KBM-7 (cell line): ENCODE measurements at regions not wholly inside any gene's neighbourhood (a gene's known extent, or its start where the extent isn't known, plus 50 kb on each side); places are given as distances from the start of the nearest gene placed in this dataset.
A peak's percentile ranks its signal among the peaks of the same experiment; 100 is the strongest.

Experiments used
- DNase-seq: peaks from one replicate; pipeline ENCODE4 v3.0.0-alpha.2; 2015
- in situ Hi-C: fragments of 300-500 bp; cut with MboI; formaldehyde crosslinking; loops from 2 replicates; pipeline ENCODE4 v1.14.3; 2020; ENCODE audit warnings: low sequenced_read_pairs, low pct_unique_long_range_greater_than_20kb, mixed read lengths

DNA sequence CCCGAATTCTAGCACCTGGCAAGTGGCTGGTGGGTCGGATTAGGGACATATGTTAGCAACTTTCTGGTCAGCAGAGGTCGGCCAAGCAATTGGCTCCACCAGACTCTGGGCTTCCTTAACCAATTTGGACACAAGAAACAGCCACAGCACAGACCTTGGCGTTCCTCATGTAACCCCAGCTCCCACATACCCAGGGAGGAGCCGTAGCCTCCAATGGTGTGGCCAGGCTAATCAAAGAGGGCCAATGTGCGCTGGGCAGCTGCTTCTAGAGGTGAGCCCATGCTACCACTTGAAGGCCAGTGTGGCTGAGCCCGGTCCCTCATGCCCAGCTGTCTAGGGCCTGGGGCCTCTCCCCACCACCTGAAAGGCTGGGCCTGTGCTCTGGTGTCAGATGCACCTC is 82.5 kb upstream of the MSX1 start:
- in situ Hi-C loops: no loop called here

DNA sequence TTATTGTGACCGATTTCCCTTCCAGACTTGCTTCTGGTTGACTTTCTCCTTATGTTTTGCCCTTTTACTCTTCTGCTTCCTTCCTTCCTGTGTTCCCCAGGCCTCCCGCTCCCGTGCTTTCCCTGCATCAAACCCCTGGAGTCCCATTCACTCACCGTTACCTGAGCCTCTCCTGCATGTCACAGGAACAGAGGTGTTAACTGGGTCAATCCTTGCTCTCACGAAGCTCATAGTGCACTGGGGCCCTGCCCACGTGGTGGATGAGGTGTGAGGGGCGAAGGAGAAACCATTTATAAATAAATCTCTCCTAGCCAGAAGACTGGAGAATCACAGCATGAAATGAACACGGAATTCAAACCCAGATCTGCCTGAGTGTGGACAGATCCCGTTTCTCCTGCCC is 83.1 kb upstream of the MSX1 start:
- no peak for DNase-seq
- in situ Hi-C loops: no loop called here

More for the DNA sequence above, 82.5 kb upstream of the MSX1 start:
- no peak for DNase-seq

DNA sequence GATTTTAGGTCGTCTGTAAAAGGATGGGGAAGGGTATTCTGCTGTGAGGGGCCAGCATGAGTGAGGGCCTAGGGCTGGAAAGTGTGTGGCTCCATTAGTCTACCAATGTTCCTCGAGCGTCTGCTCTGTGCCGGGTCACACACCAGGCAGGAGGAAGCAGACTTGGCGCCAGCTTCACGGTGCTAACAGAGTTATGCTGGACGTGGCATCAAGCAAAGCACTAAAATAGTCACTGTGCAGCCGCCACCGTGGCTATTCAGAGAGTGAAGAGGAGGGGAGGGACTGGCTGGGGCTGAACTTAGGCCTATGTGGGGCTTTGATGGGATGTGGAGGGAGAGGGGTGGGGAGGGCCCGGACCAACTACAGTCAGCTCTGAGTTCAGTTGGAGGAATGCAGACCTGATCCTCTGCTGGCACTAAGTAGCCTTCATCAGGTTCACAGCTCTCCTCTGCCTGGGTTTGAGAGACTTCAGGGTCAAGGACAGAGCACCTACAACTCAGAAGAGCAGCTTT is 83.9 kb upstream of the MSX1 start:
- in situ Hi-C loops: no loop called here
- DNase-seq: no peak

DNA sequence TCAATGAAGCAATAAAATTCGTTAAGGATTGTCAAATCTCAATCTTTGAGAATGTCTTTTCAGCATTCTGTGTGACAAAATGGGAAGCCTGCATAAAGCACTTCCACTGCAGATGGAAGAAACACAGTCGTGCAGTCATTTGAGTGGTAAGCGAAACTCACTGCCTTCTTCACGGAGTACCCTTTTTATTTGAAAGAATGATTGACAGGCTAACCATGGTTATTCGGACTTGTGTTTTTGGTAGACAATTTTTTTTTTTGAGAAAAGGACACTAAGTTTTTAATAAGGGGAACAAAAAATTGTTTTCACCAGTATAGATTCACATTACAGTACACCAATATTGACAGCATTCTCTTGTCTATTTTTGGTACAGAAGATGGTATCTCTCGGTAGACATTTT is 86.9 kb upstream of the MSX1 start:
- in situ Hi-C loops: no loop called here
- no peak for DNase-seq

- in situ Hi-C loops: no loop called here
- no peak for DNase-seq
Measured at GRCh38 chr4:4771160-4771559, 88.3 kb upstream of the MSX1 start.

- DNase-seq: no peak
- in situ Hi-C loops: no loop called here
Measured at GRCh38 chr4:4770610-4771009, 88.9 kb upstream of the MSX1 start.

GRCh38 chr4:4766564-4766963 is 92.9 kb upstream of the MSX1 start:
- DNase-seq: no peak
- in situ Hi-C loops: no loop called here

DNA sequence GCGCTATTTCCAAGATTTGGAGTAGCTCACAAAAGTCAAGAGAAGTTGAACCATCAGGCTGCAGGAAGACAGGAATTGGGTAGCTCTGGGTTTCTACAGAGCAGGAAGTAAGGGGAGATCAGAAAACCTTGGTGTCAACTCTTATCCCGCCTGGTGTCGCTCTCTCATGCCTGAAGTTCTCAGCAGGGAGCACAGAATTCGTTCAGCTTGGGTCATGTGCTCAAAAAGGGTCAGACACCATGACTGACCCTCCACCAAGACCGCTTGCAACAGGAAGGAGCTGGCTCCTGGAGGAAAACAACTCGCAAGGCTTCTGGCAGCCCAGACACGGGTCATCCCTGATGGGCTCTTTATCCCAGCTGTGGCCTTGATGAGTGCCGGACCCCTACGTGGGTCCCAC is 93.7 kb upstream of the MSX1 start:
- DNase-seq: no peak
- in situ Hi-C loops: no loop called here

DNA sequence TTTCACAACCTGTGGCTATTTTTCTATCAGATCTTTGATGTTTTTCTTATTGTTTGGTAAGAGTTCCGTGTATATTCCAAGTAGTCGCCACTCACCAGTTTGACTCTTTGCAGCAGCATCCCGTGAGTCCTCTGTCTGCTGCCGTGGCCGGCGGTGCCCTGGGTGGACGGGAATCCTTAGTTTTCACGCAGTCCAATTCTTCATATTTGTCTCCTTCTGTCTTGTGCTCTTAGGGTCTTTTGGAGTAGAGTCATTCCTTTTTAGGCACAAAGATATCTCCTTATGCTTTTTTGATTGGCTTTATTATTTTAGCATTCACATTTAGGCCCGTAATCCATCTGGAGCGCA is 94.9 kb upstream of the MSX1 start:
- no peak for DNase-seq
- in situ Hi-C loops: no loop called here

GRCh38 chr4:4763822-4764557 is 95.5 kb upstream of the MSX1 start:
- in situ Hi-C loops: no loop called here
- no peak for DNase-seq

GRCh38 chr4:4762909-4763821 is 96.3 kb upstream of the MSX1 start:
- DNase-seq: peak; percentile 91
- in situ Hi-C loops: no loop called here

DNA sequence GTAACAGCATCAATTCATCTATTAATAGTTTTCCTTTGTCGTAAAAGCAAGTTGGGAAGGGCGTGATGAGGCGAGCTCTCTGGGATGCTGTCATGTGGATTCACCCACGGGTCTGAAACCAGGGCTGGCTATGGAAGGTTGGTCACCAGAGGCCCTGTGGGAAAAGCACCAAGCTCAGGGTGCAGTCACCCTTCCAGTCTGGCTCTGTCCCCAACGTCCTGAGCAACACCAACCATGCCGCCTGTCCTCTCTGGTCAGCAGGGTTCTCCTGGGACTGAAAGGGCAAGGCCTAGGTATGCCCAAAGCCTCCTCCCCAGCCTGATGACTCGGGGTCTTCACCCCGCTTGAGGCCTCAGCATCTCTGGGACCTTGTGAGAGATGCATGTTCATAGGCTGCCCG is 97.2 kb upstream of the MSX1 start:
- in situ Hi-C loops: no loop called here

DNA sequence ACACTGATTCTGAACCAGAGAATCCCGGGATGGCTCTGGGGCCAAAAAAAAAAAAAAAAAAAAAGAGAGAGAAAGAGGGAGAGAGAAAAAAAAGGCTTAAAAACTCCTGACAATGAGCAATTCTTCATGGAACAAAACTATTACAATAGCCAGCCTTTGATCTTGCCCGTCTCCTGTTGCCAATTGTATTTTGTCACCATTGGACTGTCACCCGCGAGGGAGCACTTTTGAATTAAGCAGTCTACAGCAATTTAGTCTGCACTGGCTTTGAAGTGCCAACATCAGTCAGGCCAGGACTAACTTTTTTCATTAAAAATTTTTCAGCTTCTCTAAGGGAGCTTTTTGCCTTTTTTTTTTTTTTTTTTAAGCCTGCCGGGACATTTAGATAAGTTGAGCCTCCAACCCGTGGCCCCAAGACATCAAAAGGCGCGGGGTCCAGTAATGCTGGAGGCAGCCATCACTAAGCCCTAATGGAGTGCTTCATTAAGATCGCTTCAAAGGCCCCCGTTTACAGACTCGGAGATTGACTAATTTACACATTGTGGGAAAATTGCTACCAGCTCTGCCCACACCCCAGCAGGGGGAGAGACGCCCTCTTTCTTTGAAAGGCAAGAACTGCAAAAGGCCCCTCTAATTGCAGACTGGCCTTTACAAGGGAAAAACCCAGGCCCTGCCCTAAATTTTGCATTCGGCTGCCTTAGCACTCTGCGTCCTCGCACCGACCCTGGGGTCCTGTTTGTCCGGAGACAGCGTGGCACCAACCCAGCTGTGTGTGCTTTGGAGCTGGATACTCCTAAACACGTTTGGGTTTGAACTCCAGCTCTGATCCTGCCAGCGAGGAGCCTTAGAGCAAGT is 98.1 kb upstream of the MSX1 start:
- in situ Hi-C loops: no loop called here
- peak; percentile 24 for DNase-seq

More for the DNA sequence above, 97.2 kb upstream of the MSX1 start:
- no peak for DNase-seq

GRCh38 chr4:4759883-4760282 is 99.6 kb upstream of the MSX1 start:
- DNase-seq: no peak
- in situ Hi-C loops: no loop called here

- DNase-seq: no peak
- in situ Hi-C loops: no loop called here
Measured at GRCh38 chr4:4759232-4759631, 100.2 kb upstream of the MSX1 start.

DNA sequence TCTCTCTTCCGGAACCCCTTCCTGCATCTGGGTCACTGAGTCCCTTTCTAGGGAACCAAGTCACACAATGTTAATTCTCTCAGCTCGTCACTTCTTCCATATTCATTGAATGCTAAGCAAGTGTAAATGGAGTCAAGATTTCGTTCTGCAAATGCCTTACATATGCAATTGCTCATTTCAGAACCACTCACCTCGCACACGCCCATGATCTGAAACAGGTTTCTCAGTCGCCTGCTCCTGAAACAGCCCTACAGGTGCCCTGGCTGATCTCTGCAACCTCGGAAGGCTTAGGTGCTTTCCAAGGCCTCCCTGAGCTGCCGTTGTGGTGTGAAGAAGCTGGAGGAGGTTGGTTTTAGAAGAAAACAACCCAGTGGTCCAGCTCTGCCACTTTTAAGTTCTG is 100.8 kb upstream of the MSX1 start:
- in situ Hi-C loops: no loop called here
- DNase-seq: no peak

DNA sequence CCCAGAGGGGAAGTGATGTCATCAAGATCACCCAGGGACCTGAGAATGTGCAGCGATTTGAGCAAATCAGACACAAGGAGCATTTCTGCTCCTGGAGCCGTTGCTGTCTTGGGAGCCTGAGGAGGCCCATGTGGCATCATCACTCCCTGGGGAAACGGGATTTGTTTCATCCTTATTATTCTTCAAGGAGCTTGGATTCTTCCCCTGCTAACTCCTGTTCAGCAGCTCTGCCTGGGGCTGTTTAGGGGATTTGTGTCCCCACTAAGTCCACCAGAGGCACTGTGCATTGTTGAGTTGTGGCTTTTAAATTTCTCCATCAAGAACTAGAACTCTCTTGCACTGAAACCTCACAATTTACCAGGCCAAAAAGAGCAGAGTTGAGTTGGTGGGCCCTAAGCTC is 104.2 kb upstream of the MSX1 start:
- no peak for DNase-seq
- in situ Hi-C loops: no loop called here

DNA sequence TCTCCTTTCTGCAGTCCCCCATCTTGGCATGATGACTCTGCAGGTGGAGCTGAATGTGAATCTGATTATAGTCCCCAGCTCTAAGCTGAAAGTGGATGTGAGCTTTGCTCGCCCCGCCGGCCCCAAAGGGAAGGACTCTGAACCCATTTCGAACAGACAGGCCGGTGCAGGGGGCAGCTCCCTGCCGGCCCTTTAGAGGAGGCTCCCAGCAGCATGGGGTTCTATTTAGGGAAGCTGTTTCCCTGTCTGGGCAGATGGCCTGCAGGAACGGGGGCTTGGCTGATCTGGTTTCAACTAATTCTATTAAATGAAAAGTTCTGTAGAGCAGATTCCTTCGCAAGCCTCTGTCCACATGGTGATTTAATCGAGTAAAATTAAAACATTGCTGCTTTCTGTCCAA is 104.8 kb upstream of the MSX1 start:
- no peak for DNase-seq
- in situ Hi-C loops: no loop called here

DNA sequence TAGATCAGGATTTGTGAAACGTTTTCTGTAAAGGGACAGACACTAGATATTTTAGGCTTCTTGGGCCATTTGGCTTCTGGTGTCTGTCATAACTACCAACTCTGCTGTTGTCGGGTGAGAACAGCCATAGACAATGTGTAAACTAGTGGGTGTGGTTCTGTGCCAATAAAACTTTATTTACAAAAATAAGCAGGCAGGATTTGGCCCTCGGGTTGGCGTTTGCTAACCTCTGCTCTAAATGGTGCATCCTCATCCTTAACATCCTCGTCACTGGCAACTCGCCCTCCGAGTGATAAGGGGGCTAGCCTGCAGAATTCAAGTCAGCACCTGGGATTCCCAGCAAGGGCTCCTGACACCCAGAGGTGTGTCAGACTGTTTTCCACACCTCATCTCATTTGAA is 105.8 kb upstream of the MSX1 start:
- in situ Hi-C loops: no loop called here
- DNase-seq: no peak
